A549 (cell line): ENCODE measurements at regions not wholly inside any gene's neighbourhood (a gene's known extent, or its start where the extent isn't known, plus 50 kb on each side); places are given as distances from the start of the nearest gene placed in this dataset.

ENCODE experiments used
- FOSL2 ChIP-seq, 2 experiments: fragments of 450-650 bp in 1 of 2; fragments of >200 bp in 1 of 2; sonication (Bioruptor Twin) in 1 of 2; formaldehyde crosslinking; IDR thresholded peaks; 2 replicates each; pipeline versions ENCODE4 v1.5.0 to v1.6.1; 2016 to 2020; ENCODE audit warnings: mild to moderate bottlenecking in 1 of 2, moderate library complexity in 1 of 2
- NFE2L2 ChIP-seq: fragments of 150-350 bp; conservative IDR thresholded peaks from 2 replicates; pipeline ENCODE4 v1.6.1; 2014; ENCODE audit warnings: low read length
- POLR2A ChIP-seq: IDR thresholded peaks from 2 replicates; pipeline ENCODE4 v1.6.1; 2012; ENCODE audit warnings: mild to moderate bottlenecking, low read length
- RAD21 ChIP-seq, 2 experiments: fragments of >200 bp in 1 of 2; sonication (Bioruptor Twin) in 1 of 2; formaldehyde crosslinking in 1 of 2; IDR thresholded peaks in 1 of 2; conservative IDR thresholded peaks in 1 of 2; 2 replicates in 1 of 2; 3 replicates in 1 of 2; pipeline ENCODE4 v1.6.1; 2012 to 2018; ENCODE audit warnings: inconsistent platforms in 1 of 2
- SMC3 ChIP-seq: fragments of >200 bp; sonication (Bioruptor Twin); formaldehyde crosslinking; IDR thresholded peaks from 3 replicates; pipeline ENCODE4 v1.6.1; 2018; ENCODE audit warnings: inconsistent platforms
- TF ChIP-seq, protein P1 (sequence below): fragments of >200 bp; sonication (Bioruptor Twin); formaldehyde crosslinking; IDR thresholded peaks from 3 replicates; pipeline ENCODE4 v1.5.1; 2016

DNA sequence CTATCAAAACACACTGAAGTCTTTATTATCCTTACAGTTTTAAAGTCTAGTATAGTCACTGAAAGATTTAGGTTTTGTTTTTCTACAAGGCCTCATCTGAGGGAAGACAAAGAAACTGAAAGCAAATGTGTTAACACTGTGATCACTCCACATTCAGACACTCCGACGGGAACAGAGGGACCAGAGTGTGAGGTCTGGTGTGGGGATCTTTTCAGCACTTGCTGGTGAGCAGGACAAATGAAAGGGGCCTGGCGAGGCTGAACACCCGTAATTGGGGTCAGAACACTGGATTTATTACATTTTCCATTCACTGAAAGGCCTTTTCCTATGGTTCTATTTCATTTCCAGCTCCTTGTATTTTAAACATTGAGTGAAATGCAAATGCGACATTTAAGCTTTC lies 910.5 kb downstream of the CDH11 start:
- TF ChIP-seq RAD21 (conservative IDR thresholded peaks at IDR 0.05 in 1 of 2, IDR thresholded peaks at IDR 0.05 in 1 of 2) (no peak), POLR2A (no peak), SMC3 (no peak), NFE2L2 (no peak), FOSL2 (IDR thresholded peaks at IDR 0.05) (no peak), FOSL2 (CRISPR knock-in tag; IDR thresholded peaks at IDR 0.05) (no peak)
- TF ChIP-seq, protein P1, sequence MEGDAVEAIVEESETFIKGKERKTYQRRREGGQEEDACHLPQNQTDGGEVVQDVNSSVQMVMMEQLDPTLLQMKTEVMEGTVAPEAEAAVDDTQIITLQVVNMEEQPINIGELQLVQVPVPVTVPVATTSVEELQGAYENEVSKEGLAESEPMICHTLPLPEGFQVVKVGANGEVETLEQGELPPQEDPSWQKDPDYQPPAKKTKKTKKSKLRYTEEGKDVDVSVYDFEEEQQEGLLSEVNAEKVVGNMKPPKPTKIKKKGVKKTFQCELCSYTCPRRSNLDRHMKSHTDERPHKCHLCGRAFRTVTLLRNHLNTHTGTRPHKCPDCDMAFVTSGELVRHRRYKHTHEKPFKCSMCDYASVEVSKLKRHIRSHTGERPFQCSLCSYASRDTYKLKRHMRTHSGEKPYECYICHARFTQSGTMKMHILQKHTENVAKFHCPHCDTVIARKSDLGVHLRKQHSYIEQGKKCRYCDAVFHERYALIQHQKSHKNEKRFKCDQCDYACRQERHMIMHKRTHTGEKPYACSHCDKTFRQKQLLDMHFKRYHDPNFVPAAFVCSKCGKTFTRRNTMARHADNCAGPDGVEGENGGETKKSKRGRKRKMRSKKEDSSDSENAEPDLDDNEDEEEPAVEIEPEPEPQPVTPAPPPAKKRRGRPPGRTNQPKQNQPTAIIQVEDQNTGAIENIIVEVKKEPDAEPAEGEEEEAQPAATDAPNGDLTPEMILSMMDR = no peak
